Activated T-cell treated with anti-CD3 and anti-CD28 coated beads, Interleukin-2, amount 50 U/mL, for 72 hours (primary cell): ENCODE measurements at regions not wholly inside any gene's neighbourhood (a gene's known extent, or its start where the extent isn't known, plus 50 kb on each side); places are given as distances from the start of the nearest gene placed in this dataset.
"Not testable (repeated sequence)": the region's sequence is repeated elsewhere in the genome, so short reads cannot be mapped to it uniquely, and the experiment has no call there.

Source experiments
- ATAC-seq, 2 donors: fragments of 150-1000 bp; cut with Tn5 transposase; replicated peaks in 1 of 2; 2 replicates each; pipeline ENCODE4 v1.10.0; 2021; ENCODE audit warnings: moderate library complexity in 2 of 2, mild to moderate bottlenecking in 1 of 2
- DNase-seq, 2 donors: peaks; one replicate each; pipeline ENCODE4 v3.0.0; 2021 to 2022; ENCODE audit warnings: mixed read lengths in 1 of 2
- H3K27ac Mint-ChIP-seq: one replicate; pipeline ENCODE4 v1.8.0; 2022; ENCODE audit warnings: mild to moderate bottlenecking, moderate library complexity, mixed read lengths
- H3K27me3 Mint-ChIP-seq: one replicate; pipeline ENCODE4 v1.8.0; 2022; ENCODE audit warnings: low read depth, mixed read lengths
- H3K36me3 Mint-ChIP-seq, 2 donors: one replicate each; pipeline ENCODE4 v1.8.0; 2022; ENCODE audit warnings: mixed read lengths in 2 of 2, mild to moderate bottlenecking in 1 of 2; ENCODE audit not compliant: insufficient read depth in 2 of 2
- H3K4me1 Mint-ChIP-seq: one replicate; pipeline ENCODE4 v1.8.0; 2022; ENCODE audit warnings: low read depth, mixed read lengths
- H3K4me3 Mint-ChIP-seq, 2 donors: one replicate each; pipeline ENCODE4 v1.8.0; 2022; ENCODE audit warnings: mild to moderate bottlenecking in 2 of 2, mixed read lengths in 2 of 2, moderate library complexity in 2 of 2
- H3K9me3 Mint-ChIP-seq, 2 donors: one replicate each; pipeline ENCODE4 v1.8.0; 2022; ENCODE audit warnings: mixed read lengths in 2 of 2

GRCh38 chr3:70507486-70507885 lies 195.0 kb upstream of the MDFIC2 start:
- no peaks in the 10 kb centered on the region for H3K36me3 Mint-ChIP-seq
- H3K27me3 Mint-ChIP-seq = no peaks in the 10 kb centered on the region
- ATAC-seq = no peak
- H3K27ac Mint-ChIP-seq = no peak overlapping the region
- H3K4me3 Mint-ChIP-seq = no peak overlapping the region
- no peaks in the 10 kb centered on the region for H3K9me3 Mint-ChIP-seq
- H3K4me1 Mint-ChIP-seq = no peaks in the 10 kb centered on the region
- DNase-seq = no peak

GRCh38 chr3:70506775-70507174 lies 194.3 kb upstream of the MDFIC2 start:
- Mint-ChIP-seq H3K9me3 (no peaks in the 10 kb centered on the region), H3K36me3 (no peaks in the 10 kb centered on the region), H3K27me3 (no peaks in the 10 kb centered on the region), H3K4me1 (no peaks in the 10 kb centered on the region), H3K4me3 (no peak overlapping the region), H3K27ac (no peak overlapping the region)
- ATAC-seq = no peak
- no peak for DNase-seq

GRCh38 chr3:70501561-70501960 lies 189.1 kb upstream of the MDFIC2 start:
- Mint-ChIP-seq H3K36me3 (no peaks in the 10 kb centered on the region), H3K9me3 (no peaks in the 10 kb centered on the region), H3K27me3 (no peaks in the 10 kb centered on the region), H3K27ac (no peak overlapping the region), H3K4me1 (no peaks in the 10 kb centered on the region), H3K4me3 (no peak overlapping the region)
- ATAC-seq (no peak), DNase-seq (no peak)

GRCh38 chr3:70488816-70489215 lies 176.4 kb upstream of the MDFIC2 start:
- H3K4me3 Mint-ChIP-seq = no peak overlapping the region
- no peaks in the 10 kb centered on the region for H3K4me1 Mint-ChIP-seq
- DNase-seq = no peak
- H3K27ac Mint-ChIP-seq = no peak overlapping the region
- H3K9me3 Mint-ChIP-seq = no peaks in the 10 kb centered on the region
- H3K36me3 Mint-ChIP-seq = no peaks in the 10 kb centered on the region
- H3K27me3 Mint-ChIP-seq = peaks cover 28% of the 10 kb centered on the region
- no peak for ATAC-seq

GRCh38 chr3:70488131-70488530 lies 175.7 kb upstream of the MDFIC2 start:
- Mint-ChIP-seq H3K9me3 (no peaks in the 10 kb centered on the region), H3K4me3 (no peak overlapping the region), H3K36me3 (no peaks in the 10 kb centered on the region), H3K4me1 (no peaks in the 10 kb centered on the region), H3K27ac (no peak overlapping the region), H3K27me3 (peaks cover 29% of the 10 kb centered on the region)
- ATAC-seq (no peak), DNase-seq (no peak)

- Mint-ChIP-seq H3K36me3 (no peaks in the 10 kb centered on the region), H3K9me3 (no peaks in the 10 kb centered on the region), H3K27me3 (peaks cover 36% of the 10 kb centered on the region), H3K4me1 (no peaks in the 10 kb centered on the region), H3K27ac (no peak overlapping the region), H3K4me3 (no peak overlapping the region)
- ATAC-seq (no peak), DNase-seq (no peak)
These were observed 174.1 kb upstream of the MDFIC2 start for GRCh38 chr3:70486414-70487017.

- no peaks in the 10 kb centered on the region for H3K36me3 Mint-ChIP-seq
- DNase-seq (no peak), ATAC-seq (no peak)
- no peaks in the 10 kb centered on the region for H3K27me3 Mint-ChIP-seq
- no peaks in the 10 kb centered on the region for H3K4me1 Mint-ChIP-seq
- H3K27ac Mint-ChIP-seq = no peak overlapping the region
- no peak overlapping the region for H3K4me3 Mint-ChIP-seq
- peaks cover 0 to 2% of the 10 kb centered on the region in 2 donors for H3K9me3 Mint-ChIP-seq
These were observed 163.7 kb upstream of the MDFIC2 start for GRCh38 chr3:70476174-70476573.

GRCh38 chr3:70471464-70472342 lies 159.3 kb upstream of the MDFIC2 start:
- Mint-ChIP-seq H3K27me3 (no peaks in the 10 kb centered on the region), H3K9me3 (peaks cover 0 to 2% of the 10 kb centered on the region in 2 donors), H3K27ac (no peak overlapping the region), H3K4me3 (no peak overlapping the region), H3K36me3 (no peaks in the 10 kb centered on the region), H3K4me1 (no peaks in the 10 kb centered on the region)
- ATAC-seq = no peak
- DNase-seq = no peak

GRCh38 chr3:70466096-70466495 lies 153.7 kb upstream of the MDFIC2 start:
- DNase-seq (no peak), ATAC-seq (no peak)
- H3K9me3 Mint-ChIP-seq = no peaks in the 10 kb centered on the region
- no peak overlapping the region for H3K27ac Mint-ChIP-seq
- no peaks in the 10 kb centered on the region for H3K27me3 Mint-ChIP-seq
- H3K36me3 Mint-ChIP-seq = no peaks in the 10 kb centered on the region
- no peak overlapping the region for H3K4me3 Mint-ChIP-seq
- H3K4me1 Mint-ChIP-seq = no peaks in the 10 kb centered on the region

GRCh38 chr3:70464876-70465275 lies 152.4 kb upstream of the MDFIC2 start:
- no peaks in the 10 kb centered on the region for H3K4me1 Mint-ChIP-seq
- peaks cover 0 to 1% of the 10 kb centered on the region in 2 donors for H3K9me3 Mint-ChIP-seq
- H3K36me3 Mint-ChIP-seq = no peaks in the 10 kb centered on the region
- DNase-seq (no peak), ATAC-seq (no peak)
- no peak overlapping the region for H3K4me3 Mint-ChIP-seq
- H3K27ac Mint-ChIP-seq = no peak overlapping the region
- H3K27me3 Mint-ChIP-seq = no peaks in the 10 kb centered on the region

GRCh38 chr3:70464465-70464864 lies 152.0 kb upstream of the MDFIC2 start:
- Mint-ChIP-seq H3K4me1 (no peaks in the 10 kb centered on the region), H3K9me3 (peaks cover 0 to 1% of the 10 kb centered on the region in 2 donors), H3K27ac (no peak overlapping the region), H3K36me3 (no peaks in the 10 kb centered on the region), H3K27me3 (no peaks in the 10 kb centered on the region), H3K4me3 (no peak overlapping the region)
- no peak for ATAC-seq
- no peak for DNase-seq

- not testable (repeated sequence) for DNase-seq, H3K4me1 Mint-ChIP-seq, H3K4me3 Mint-ChIP-seq, ATAC-seq, H3K36me3 Mint-ChIP-seq, H3K27ac Mint-ChIP-seq
- Mint-ChIP-seq H3K27me3 (peaks cover 13% of the 10 kb centered on the region), H3K9me3 (peaks cover 12 to 13% of the 10 kb centered on the region in 2 donors)
These were observed 137.8 kb upstream of the MDFIC2 start for GRCh38 chr3:70450220-70450619.

- peaks cover 15% of the 10 kb centered on the region for H3K27me3 Mint-ChIP-seq
- not testable (repeated sequence) for ATAC-seq, H3K9me3 Mint-ChIP-seq, H3K4me1 Mint-ChIP-seq, H3K27ac Mint-ChIP-seq, DNase-seq, H3K4me3 Mint-ChIP-seq, H3K36me3 Mint-ChIP-seq
These were observed 123.0 kb upstream of the MDFIC2 start for GRCh38 chr3:70435422-70435821.

GRCh38 chr3:70433091-70433490 lies 120.7 kb upstream of the MDFIC2 start:
- peaks cover 15% of the 10 kb centered on the region for H3K27me3 Mint-ChIP-seq
- H3K4me1 Mint-ChIP-seq = no peaks in the 10 kb centered on the region
- no peak overlapping the region for H3K27ac Mint-ChIP-seq
- no peaks in the 10 kb centered on the region for H3K36me3 Mint-ChIP-seq
- no peaks in the 10 kb centered on the region for H3K9me3 Mint-ChIP-seq
- DNase-seq (no peak), ATAC-seq (no peak)
- H3K4me3 Mint-ChIP-seq = no peak overlapping the region
